ENCODE measurements at regions not wholly inside any gene's neighbourhood (a gene's known extent, or its start where the extent isn't known, plus 50 kb on each side); places are given as distances from the start of the nearest gene placed in this dataset.
"Not testable (repeated sequence)": the region's sequence is repeated elsewhere in the genome, so short reads cannot be mapped to it uniquely, and the experiment has no call there.

- TF ChIP-seq ETS1 (IDR thresholded peaks at IDR 0.05), result no peak
- TF ChIP-seq STAT1 (IDR thresholded peaks at IDR 0.05; ENCODE audit: unreplicated experiment), result no peak
Observed at GRCh38 chr6:16018626-16019025, 110.3 kb upstream of the MYLIP start (continued).

GRCh38 chr6:16014325-16014724 is 114.6 kb upstream of the MYLIP start:
- not testable (repeated sequence) for H3K79me2 ChIP-seq (replicated peaks; ENCODE audit: insufficient read depth); H3F3A ChIP-seq (replicated peaks; ENCODE audit: low read depth); H3K36me3 ChIP-seq (ENCODE audit: insufficient read depth); H4K20me1 ChIP-seq (replicated peaks; ENCODE audit: insufficient read depth); H3K4me3 ChIP-seq; H3K4me3 Mint-ChIP-seq; H3K4me1 Mint-ChIP-seq; H3K27ac Mint-ChIP-seq; H3K4me1 ChIP-seq (ENCODE audit: insufficient read depth); H3K4me2 ChIP-seq; H3K27ac ChIP-seq (ENCODE audit: low read depth); DNase-seq (ENCODE audit: low spot score); H2AFZ ChIP-seq; H3K27me3 ChIP-seq (ENCODE audit: insufficient read depth); ATAC-seq; H3K27me3 Mint-ChIP-seq (ENCODE audit: insufficient read depth, low read depth, poor library complexity); H3K9me2 ChIP-seq (ENCODE audit: insufficient read depth)
- Mint-ChIP-seq H3K36me3 (ENCODE audit: low read depth) (peaks cover 13% of the 10 kb centered on the region), H3K9me3 (peaks cover 23% of the 10 kb centered on the region)

- Histone ChIP-seq H3K27ac (ENCODE audit: low read depth) (no peak overlapping the region), H3K4me3 (no peak overlapping the region), H2AFZ (no peak overlapping the region; the same call in 1 of the 2 replicates), H4K20me1 (replicated peaks; ENCODE audit: insufficient read depth) (no peaks in the 10 kb centered on the region), H3K36me3 (ENCODE audit: insufficient read depth) (no peaks in the 10 kb centered on the region), H3K4me2 (no peak overlapping the region), H3F3A (replicated peaks; ENCODE audit: low read depth) (no peaks in the 10 kb centered on the region), H3K79me2 (replicated peaks; ENCODE audit: insufficient read depth) (no peaks in the 10 kb centered on the region), H3K27me3 (ENCODE audit: insufficient read depth) (no peaks in the 10 kb centered on the region), H3K4me1 (ENCODE audit: insufficient read depth) (no peaks in the 10 kb centered on the region), H3K9me2 (ENCODE audit: insufficient read depth) (peaks cover 14% of the 10 kb centered on the region; the same call in 1 of the 2 replicates)
- Mint-ChIP-seq H3K4me1 (no peaks in the 10 kb centered on the region), H3K36me3 (ENCODE audit: low read depth) (no peaks in the 10 kb centered on the region), H3K27me3 (ENCODE audit: insufficient read depth, low read depth, poor library complexity) (no peaks in the 10 kb centered on the region), H3K9me3 (peaks cover 4% of the 10 kb centered on the region; the same call in 2 of the 3 replicates), H3K4me3 (no peak overlapping the region), H3K27ac (no peak overlapping the region)
- no peak for ATAC-seq
- no peak for TF ChIP-seq STAT1 (IDR thresholded peaks at IDR 0.05; ENCODE audit: unreplicated experiment)
- TF ChIP-seq JUNB (IDR thresholded peaks at IDR 0.05; ENCODE audit: unreplicated experiment), result no peak
- no peak for TF ChIP-seq REST (IDR thresholded peaks at IDR 0.05; ENCODE audit: unreplicated experiment)
- no peak for TF ChIP-seq CREB1 (CRISPR knock-in tag; IDR thresholded peaks at IDR 0.05; ENCODE audit: low read depth)
- TF ChIP-seq CTCF (conservative IDR thresholded peaks at IDR 0.05; ENCODE audit: low read depth in 2 of 2), result no peak
- no peak for TF ChIP-seq EZH2phosphoT487 (IDR thresholded peaks at IDR 0.05; ENCODE audit: unreplicated experiment)
- TF ChIP-seq EZH2 (IDR thresholded peaks at IDR 0.05; ENCODE audit: low read depth, unreplicated experiment), result no peak
- no peak for DNase-seq (ENCODE audit: low spot score)
Observed at GRCh38 chr6:16007146-16007545, 121.7 kb upstream of the MYLIP start.
